IMR-90 (cell line): ENCODE measurements at regions not wholly inside any gene's neighbourhood (a gene's known extent, or its start where the extent isn't known, plus 50 kb on each side); places are given as distances from the start of the nearest gene placed in this dataset.

Experiments
- ATAC-seq: fragments of 200-7000 bp; cut with Tn5 transposase; 2 replicates; pipeline ENCODE4 v1.9.1; 2020; ENCODE audit warnings: low read depth, mild to moderate bottlenecking, moderate library complexity
- BruUV-seq: library from RNA; stranded (reverse); fragments of 400-500 nt; replicated peaks from 2 replicates; lab custom pipeline; 2021; lab: Mats Ljungman, UMichigan
- CTCF ChIA-PET: fragments of 300-600 bp; formaldehyde crosslinking; extraction: SDS; loops from one replicate; lab custom pipeline; 2021; ENCODE audit warnings: antibody characterized with exemption; lab: Yijun Ruan, JAX
- POLR2A ChIA-PET: fragments of 300-600 bp; sonication (Branson Sonifier 250); formaldehyde crosslinking; loops from one replicate; lab custom pipeline; 2022; ENCODE audit warnings: antibody characterized with exemption; ENCODE audit not compliant: unreplicated experiment; lab: Charles Lee
- DNase-seq: peaks from one replicate; pipeline ENCODE4 v3.0.0; 2013
- H2AFZ ChIP-seq: replicated peaks from 2 replicates; pipeline ENCODE3; 2013; ENCODE audit warnings: low read length, mild to moderate bottlenecking; ENCODE audit not compliant: poor library complexity
- H2AK5ac ChIP-seq: 2 replicates; pipeline ENCODE4 v1.6.1; 2013; ENCODE audit warnings: low read depth, low read length, inconsistent platforms
- H2AK9ac ChIP-seq: replicated peaks from 2 replicates; pipeline ENCODE3; 2013; ENCODE audit warnings: mild to moderate bottlenecking, low read depth, low read length, moderate library complexity; ENCODE audit not compliant: poor library complexity
- H2BK120ac ChIP-seq: 2 replicates; pipeline ENCODE4 v1.6.1; 2013; ENCODE audit warnings: low read depth, low read length, inconsistent platforms
- H2BK15ac ChIP-seq: 3 replicates; pipeline ENCODE4 v1.6.1; 2013; ENCODE audit warnings: low read depth, low read length, inconsistent platforms
- H2BK20ac ChIP-seq: 2 replicates; pipeline ENCODE4 v1.6.1; 2013; ENCODE audit warnings: low read depth, mild to moderate bottlenecking, inconsistent platforms, low read length, moderate library complexity
- H2BK5ac ChIP-seq: 2 replicates; pipeline ENCODE4 v1.6.1; 2013; ENCODE audit warnings: mild to moderate bottlenecking, low read depth, low read length, inconsistent platforms; ENCODE audit not compliant: poor library complexity, severe bottlenecking
- H3K14ac ChIP-seq: replicated peaks from 2 replicates; pipeline ENCODE4 v1.6.1; 2013; ENCODE audit warnings: low read depth, low read length, inconsistent platforms
- H3K18ac ChIP-seq: 2 replicates; pipeline ENCODE4 v1.6.1; 2013; ENCODE audit warnings: low read depth, low read length, control low read depth
- H3K23ac ChIP-seq: 2 replicates; pipeline ENCODE4 v1.6.1; 2013; ENCODE audit warnings: low read depth, low read length, inconsistent platforms
- H3K27ac ChIP-seq: 2 replicates; pipeline ENCODE4 v1.5.1; 2013; ENCODE audit warnings: mild to moderate bottlenecking, control low read depth, low read length; ENCODE audit not compliant: insufficient read depth
- H3K27me3 ChIP-seq: 2 replicates; pipeline ENCODE4 v1.6.1; 2013; ENCODE audit warnings: low read length; ENCODE audit not compliant: control insufficient read depth, insufficient read depth
- H3K36me3 ChIP-seq: 2 replicates; pipeline ENCODE4 v1.6.1; 2013; ENCODE audit warnings: low read length, mixed read lengths; ENCODE audit not compliant: control insufficient read depth, insufficient read depth
- H3K4ac ChIP-seq: 2 replicates; pipeline ENCODE4 v1.6.1; 2013; ENCODE audit warnings: low read depth, low read length, inconsistent platforms
- H3K4me1 ChIP-seq: 2 replicates; pipeline ENCODE4 v1.6.1; 2013; ENCODE audit warnings: low read length, mixed read lengths; ENCODE audit not compliant: control insufficient read depth, insufficient read depth
- H3K4me2 ChIP-seq: 2 replicates; pipeline ENCODE4 v1.6.1; 2013; ENCODE audit warnings: low read depth, mild to moderate bottlenecking, control low read depth, low read length, moderate library complexity
- H3K4me3 ChIP-seq: 2 replicates; pipeline ENCODE4 v1.5.1; 2013; ENCODE audit warnings: low read depth, mild to moderate bottlenecking, control low read depth, low read length, moderate library complexity; ENCODE audit not compliant: insufficient read depth
- H3K56ac ChIP-seq: 2 replicates; pipeline ENCODE4 v1.6.1; 2013; ENCODE audit warnings: low read length, inconsistent platforms; ENCODE audit not compliant: insufficient read depth; ENCODE audit errors: extremely low read depth
- H3K79me1 ChIP-seq, 2 experiments: 2 replicates each; pipeline ENCODE4 v1.6.1; 2013; ENCODE audit warnings: low read length in 2 of 2, inconsistent platforms in 1 of 2, low read depth in 1 of 2
- H3K9ac ChIP-seq: 2 replicates; pipeline ENCODE4 v1.6.1; 2013; ENCODE audit warnings: low read depth, low read length, control low read depth
- H3K9me1 ChIP-seq: 2 replicates; pipeline ENCODE4 v1.6.1; 2013; ENCODE audit warnings: low read length, inconsistent platforms; ENCODE audit not compliant: insufficient read depth
- H3K9me3 ChIP-seq: 2 replicates; pipeline ENCODE4 v1.6.1; 2013; ENCODE audit warnings: low read length; ENCODE audit not compliant: control insufficient read depth, insufficient read depth
- H4K20me1 ChIP-seq: 2 replicates; pipeline ENCODE4 v1.6.1; 2013; ENCODE audit warnings: low read length, inconsistent platforms; ENCODE audit not compliant: insufficient read depth
- H4K5ac ChIP-seq: 2 replicates; pipeline ENCODE4 v1.6.1; 2013; ENCODE audit warnings: mild to moderate bottlenecking, low read depth, low read length, control low read depth
- H4K8ac ChIP-seq, 2 experiments: 2 replicates each; pipeline ENCODE4 v1.6.1; 2013; ENCODE audit warnings: low read depth in 2 of 2, low read length in 2 of 2, control low read depth in 1 of 2, inconsistent platforms in 1 of 2
- H4K91ac ChIP-seq: 2 replicates; pipeline ENCODE4 v1.6.1; 2013; ENCODE audit warnings: low read depth, low read length, inconsistent platforms; ENCODE audit not compliant: insufficient read depth
- BHLHE40 ChIP-seq: fragments of 150-350 bp; IDR thresholded peaks from 2 replicates; pipeline ENCODE4 v1.6.1; 2016; ENCODE audit warnings: mild to moderate bottlenecking, low read depth, low read length
- ELK1 ChIP-seq: fragments of 150-350 bp; IDR thresholded peaks from 2 replicates; pipeline ENCODE4 v1.6.1; 2016; ENCODE audit warnings: low read depth, mild to moderate bottlenecking, low read length, moderate library complexity, borderline replicate concordance
- FOS ChIP-seq: fragments of 150-350 bp; IDR thresholded peaks from 2 replicates; pipeline ENCODE4 v1.6.1; 2016; ENCODE audit warnings: low read depth, low read length
- MAFK ChIP-seq: IDR thresholded peaks from 2 replicates; pipeline ENCODE4 v1.6.1; 2012; ENCODE audit warnings: low read depth, low read length, improper control_type of control experiment
- MAZ ChIP-seq: IDR thresholded peaks from 2 replicates; pipeline ENCODE4 v1.6.1; 2012; ENCODE audit warnings: low read depth, mild to moderate bottlenecking, low read length, improper control_type of control experiment, moderate library complexity, borderline replicate concordance
- MXI1 ChIP-seq: IDR thresholded peaks from 2 replicates; pipeline ENCODE4 v1.6.1; 2012; ENCODE audit warnings: low read depth, mild to moderate bottlenecking, low read length, moderate library complexity, borderline replicate concordance
- POLR2A ChIP-seq: IDR thresholded peaks from 2 replicates; pipeline ENCODE4 v1.6.1; 2012; ENCODE audit warnings: mild to moderate bottlenecking, low read depth, low read length
- RCOR1 ChIP-seq: IDR thresholded peaks from 2 replicates; pipeline ENCODE4 v1.6.1; 2012; ENCODE audit warnings: mild to moderate bottlenecking, low read length, improper control_type of control experiment; ENCODE audit not compliant: insufficient replicate concordance
- RFX5 ChIP-seq: IDR thresholded peaks from 2 replicates; pipeline ENCODE4 v1.8.0; 2012; ENCODE audit warnings: low read depth, mild to moderate bottlenecking, low read length, moderate library complexity
- WGBS, 2 experiments: methylation state at CpG; one replicate each; pipeline versions ENCODE4 v1.1.5 to v1.1.7; 2013; ENCODE audit warnings: missing lambda C conversion rate in 2 of 2; ENCODE audit not compliant: insufficient read length in 1 of 2; ENCODE audit errors: extremely low coverage in 2 of 2; 5-methylcytosine and 5-hydroxymethylcytosine counted together
- dilution Hi-C: fragments of 300-500 bp; cut with HindIII; formaldehyde crosslinking; loops from one replicate; pipeline ENCODE4 v1.14.3; 2018; ENCODE audit warnings: low sequenced_read_pairs; ENCODE audit not compliant: unreplicated experiment
- in situ Hi-C: fragments of 300-500 bp; cut with MboI; formaldehyde crosslinking; loops from 3 replicates; pipeline ENCODE4 v1.14.3; 2019; ENCODE audit warnings: low sequenced_read_pairs, inconsistent platforms, mixed read lengths
- intact Hi-C: fragments of 100-400 bp; cut with micrococcal nuclease; formaldehyde crosslinking; loops from 2 replicates; pipeline ENCODE4 v1.10.0; 2022

- 50% methylated on average over 4 of the region's 12 CpGs; no CpG with 5 or more reads in 1 of the 2 experiments for WGBS, 2 experiments
- Histone ChIP-seq H3K4me2 (no peak overlapping the region), H2AK5ac (no peak overlapping the region), H3K23ac (no peak overlapping the region), H3K9me1 (0 out of 2 replicates have a peak, but pooled peaks cover 2% of the 10 kb centered on the region), H2BK20ac (no peak overlapping the region), H2BK15ac (no peak overlapping the region), H2BK5ac (no peak overlapping the region), H2AK9ac (no peak overlapping the region), H4K8ac (no peak overlapping the region), H2BK120ac (no peak overlapping the region), H3K79me1 (no peaks in the 10 kb centered on the region), H4K5ac (no peak overlapping the region), H3K27ac (no peak overlapping the region), H3K18ac (no peak overlapping the region), H3K9ac (no peak overlapping the region), H3K4me3 (no peak overlapping the region), H2AFZ (no peak overlapping the region), H3K56ac (no peak overlapping the region), H3K4me1 (peaks cover 2% of the 10 kb centered on the region; the same call in 1 of the 2 replicates), H3K27me3 (peaks cover 28% of the 10 kb centered on the region), H3K36me3 (no peaks in the 10 kb centered on the region), H4K20me1 (no peaks in the 10 kb centered on the region), H3K4ac (no peak overlapping the region), H3K9me3 (no peaks in the 10 kb centered on the region), H3K14ac (no peak overlapping the region), H4K91ac (no peak overlapping the region)
- intact Hi-C loops (no loop called here), dilution Hi-C loops (no loop called here), in situ Hi-C loops (no loop called here)
- BruUV-seq = no TSS peak
- DNase-seq (no peak), ATAC-seq (no peak)
- POLR2A ChIA-PET = no interaction called here
- CTCF ChIA-PET = no interaction called here
- no peak for TF ChIP-seq FOS
- no peak for TF ChIP-seq BHLHE40
- no peak for TF ChIP-seq MAZ
- TF ChIP-seq RCOR1 = no peak
- no peak for TF ChIP-seq ELK1
- TF ChIP-seq RFX5 = no peak
- TF ChIP-seq MXI1 = no peak
- no peak for TF ChIP-seq MAFK
- TF ChIP-seq POLR2A = no peak
Observed at GRCh38 chr17:77807051-77807745, 151.3 kb upstream of the TNRC6C start.
